ENCODE measurements at regions not wholly inside any gene's neighbourhood (a gene's known extent, or its start where the extent isn't known, plus 50 kb on each side); places are given as distances from the start of the nearest gene placed in this dataset.

DNA sequence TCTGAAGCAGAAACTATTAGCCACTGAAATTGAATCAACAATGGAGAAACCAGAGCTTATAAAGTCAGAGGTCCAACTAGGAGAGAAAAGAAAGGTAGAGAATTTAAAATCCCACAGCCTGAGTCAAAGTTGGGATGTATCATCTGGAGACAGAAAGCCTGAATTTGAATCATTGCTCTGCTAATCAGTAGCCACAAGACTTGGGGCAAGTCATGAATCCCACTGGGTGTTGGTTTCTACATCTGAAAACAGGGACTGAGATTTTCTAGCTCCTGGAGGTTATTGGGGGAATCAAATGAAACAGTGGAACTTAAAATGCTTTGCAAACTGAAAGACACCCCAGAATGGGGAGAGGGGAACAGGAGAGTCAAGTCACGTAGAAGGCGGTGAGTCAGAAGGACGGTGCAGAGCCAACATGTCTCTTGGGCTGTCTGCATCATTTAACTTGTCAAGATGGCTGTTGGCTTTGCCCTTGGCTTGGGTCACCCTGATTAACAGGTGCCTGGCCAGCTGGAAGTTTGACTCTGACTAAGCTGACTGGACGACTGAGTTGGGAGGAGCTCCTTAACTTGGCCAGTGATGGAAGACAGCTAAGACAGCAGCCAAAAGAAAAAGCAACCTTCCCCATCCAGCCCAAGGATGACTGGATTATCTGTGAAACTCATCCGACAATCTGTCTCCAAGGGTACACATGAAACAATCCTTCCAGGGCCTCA is 60.6 kb upstream of the ADRA1B start:
- DNase-seq (ENCODE audit: low read depth), result no peak

DNA sequence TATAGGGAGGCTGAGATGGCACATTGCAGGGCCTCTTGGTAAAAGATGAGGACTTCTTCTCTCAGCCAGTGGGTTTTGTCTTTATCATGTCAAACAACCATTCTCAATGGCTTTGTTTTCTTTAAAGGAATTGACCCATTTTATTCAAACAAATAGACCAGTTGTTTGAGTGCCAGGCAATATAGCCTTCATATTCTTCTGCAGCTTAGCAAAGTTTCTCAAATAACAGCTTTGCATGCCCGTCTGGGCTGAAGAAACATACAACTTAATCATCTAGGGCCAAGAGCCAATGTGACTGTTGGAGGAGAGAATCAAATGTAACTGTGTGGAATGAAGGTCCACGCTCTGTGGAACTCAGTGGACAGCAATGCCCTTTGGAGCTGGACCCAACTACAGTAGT is 57.4 kb upstream of the ADRA1B start:
- DNase-seq (ENCODE audit: low read depth), result no peak

DNA sequence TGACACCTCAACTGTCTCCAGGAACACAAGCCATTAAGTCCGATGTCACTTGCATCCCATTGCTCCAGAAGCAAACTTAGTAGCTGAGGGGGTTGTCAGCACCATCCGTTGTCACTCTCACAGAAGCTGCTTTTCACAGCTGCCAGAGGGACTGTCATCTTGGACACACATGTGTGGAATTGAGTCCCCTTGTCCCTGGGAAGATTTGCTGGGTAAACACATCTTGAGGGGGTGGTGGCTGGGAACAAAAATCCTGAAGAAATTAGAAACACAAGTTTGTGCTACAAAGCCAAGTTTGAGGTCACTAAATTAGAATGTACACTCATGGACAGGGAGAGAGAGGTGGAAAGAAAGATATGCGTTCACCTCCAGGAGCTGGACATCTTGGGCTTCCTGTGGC is 55.2 kb upstream of the ADRA1B start:
- DNase-seq (ENCODE audit: low read depth), result no peak

DNA sequence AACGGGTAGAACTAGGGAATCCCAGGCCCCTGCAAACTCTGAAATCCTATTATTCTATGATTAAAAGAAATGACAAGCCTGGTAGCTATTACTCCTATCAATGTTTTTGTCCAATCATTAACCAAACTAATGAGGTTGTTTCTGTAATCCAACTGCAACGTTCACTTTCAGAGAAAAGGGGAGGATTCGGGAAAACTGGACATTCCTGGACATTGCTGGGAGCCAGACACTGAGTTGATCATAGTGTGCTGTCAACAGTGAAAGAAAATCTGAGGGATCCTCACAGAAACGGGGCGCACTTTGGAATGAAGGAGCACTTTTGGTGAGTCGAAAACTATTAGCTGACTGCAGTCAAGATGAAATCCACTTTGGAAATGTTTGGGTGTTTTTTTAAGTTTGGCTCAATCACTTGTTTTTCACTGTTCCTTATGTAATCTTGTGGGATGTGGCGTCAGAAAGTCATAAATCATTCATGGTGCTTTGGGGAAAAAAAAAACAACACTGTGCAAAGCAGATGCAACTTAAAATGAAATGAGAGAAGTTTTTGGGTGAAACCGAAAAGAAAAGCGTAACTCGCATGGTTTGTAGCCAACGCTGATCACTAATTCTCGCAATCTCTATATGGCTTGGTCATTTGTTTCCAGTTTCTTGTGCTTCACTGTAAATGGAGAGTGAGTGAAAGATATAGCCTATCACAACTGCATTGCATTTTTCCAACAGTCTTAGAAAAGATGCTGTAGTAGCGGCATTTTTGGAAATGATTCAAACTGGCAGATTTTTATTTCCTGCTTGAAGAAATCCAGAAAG is 51.2 kb upstream of the ADRA1B start:
- no peak for DNase-seq (ENCODE audit: low read depth)

DNA sequence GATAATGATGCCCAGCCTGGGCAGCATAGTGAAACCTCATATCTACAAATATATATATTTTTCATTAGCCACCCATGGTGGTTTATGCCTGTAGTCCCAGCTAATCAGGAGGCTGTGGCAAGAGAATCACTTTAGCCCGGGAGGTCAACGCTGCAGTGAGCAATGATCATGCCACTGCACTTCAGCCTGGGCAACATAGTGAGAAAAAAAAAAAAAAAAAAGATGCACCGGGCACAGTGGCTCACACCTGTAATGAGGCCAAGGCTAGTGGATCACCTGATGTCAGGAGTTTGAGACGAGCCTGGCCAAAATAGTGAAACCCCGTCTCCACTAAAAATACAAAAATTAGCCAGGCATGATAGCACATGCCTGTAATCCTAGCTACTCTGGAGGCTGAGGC is 50.2 kb upstream of the ADRA1B start:
- no peak for DNase-seq (ENCODE audit: low read depth)

Data from fibroblast of the conjunctiva (primary cell).